HG02610 (cell line): ENCODE measurements at regions not wholly inside any gene's neighbourhood (a gene's known extent, or its start where the extent isn't known, plus 50 kb on each side); places are given as distances from the start of the nearest gene placed in this dataset.
"Not testable (repeated sequence)": the region's sequence is repeated elsewhere in the genome, so short reads cannot be mapped to it uniquely, and the experiment has no call there.

Experiments
- ATAC-seq: cut with Tn5 transposase; IDR thresholded peaks from one replicate; pipeline ENCODE4 v1.9.1; 2021; ENCODE audit warnings: mild to moderate bottlenecking, moderate library complexity; ENCODE audit not compliant: unreplicated experiment

GRCh38 chr3:193922034-193922774, 213.7 kb upstream of the HES1 start:
- no peak for ATAC-seq

- not testable (repeated sequence) for ATAC-seq
Observed at GRCh38 chr3:193923958-193924357, 212.0 kb upstream of the HES1 start.

DNA sequence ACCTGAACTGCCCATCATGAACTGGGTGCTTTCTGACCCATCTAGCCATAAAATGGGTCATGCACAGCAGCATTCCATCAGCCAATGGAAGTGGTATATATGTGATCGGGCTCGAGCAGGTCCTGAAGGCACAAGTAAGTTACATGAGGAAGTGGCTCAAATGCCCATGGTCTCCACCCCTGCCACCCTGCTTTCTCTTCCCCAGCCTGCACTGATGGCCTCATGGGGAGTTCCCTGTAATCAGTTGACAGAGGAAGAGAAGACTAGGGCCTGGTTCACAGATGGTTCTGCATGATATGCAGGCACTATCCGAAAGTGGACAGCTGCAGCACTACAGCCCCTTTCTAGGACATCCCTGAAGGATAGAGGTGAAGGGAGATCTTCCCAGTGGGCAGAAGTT, 209.9 kb upstream of the HES1 start:
- ATAC-seq: not testable (repeated sequence)

DNA sequence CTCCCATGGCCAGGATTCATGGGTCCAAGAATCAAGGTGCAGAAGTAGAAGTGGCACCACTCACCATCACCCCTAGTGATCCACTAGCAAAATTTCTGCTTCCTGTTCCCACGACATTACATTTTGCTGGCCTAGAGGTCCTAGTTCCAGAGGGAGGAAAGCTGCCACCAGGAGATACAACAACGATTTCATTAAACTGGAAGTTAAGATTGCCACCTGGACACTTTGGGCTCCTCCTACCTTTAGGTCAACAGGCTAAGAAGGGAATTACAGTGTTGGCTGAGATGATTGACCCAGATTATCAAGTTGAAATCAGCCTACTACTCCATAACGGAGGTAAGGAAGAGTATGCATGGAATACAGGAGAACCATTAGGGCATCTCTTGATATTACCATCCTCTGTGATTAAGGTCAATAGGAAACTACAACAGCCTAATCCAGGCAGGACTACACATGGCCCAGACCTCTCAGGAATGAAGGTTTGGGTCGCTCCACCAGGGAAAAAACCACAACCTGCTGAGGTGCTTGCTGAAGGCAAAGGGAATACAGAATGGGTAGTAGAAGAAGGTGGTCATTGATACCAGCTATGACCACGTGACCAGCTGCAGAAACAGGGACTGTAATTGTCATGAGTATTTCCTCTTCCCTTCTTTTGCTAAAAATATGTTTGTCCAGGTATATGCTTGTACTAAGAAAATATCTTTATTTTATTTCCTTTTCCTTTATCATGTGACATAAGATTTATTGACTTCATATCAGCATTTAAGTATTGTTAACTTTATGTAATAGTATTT, 208.3 kb upstream of the HES1 start:
- ATAC-seq: not testable (repeated sequence)

- no peak for ATAC-seq
Observed at GRCh38 chr3:193928354-193929209, 207.4 kb upstream of the HES1 start.

DNA sequence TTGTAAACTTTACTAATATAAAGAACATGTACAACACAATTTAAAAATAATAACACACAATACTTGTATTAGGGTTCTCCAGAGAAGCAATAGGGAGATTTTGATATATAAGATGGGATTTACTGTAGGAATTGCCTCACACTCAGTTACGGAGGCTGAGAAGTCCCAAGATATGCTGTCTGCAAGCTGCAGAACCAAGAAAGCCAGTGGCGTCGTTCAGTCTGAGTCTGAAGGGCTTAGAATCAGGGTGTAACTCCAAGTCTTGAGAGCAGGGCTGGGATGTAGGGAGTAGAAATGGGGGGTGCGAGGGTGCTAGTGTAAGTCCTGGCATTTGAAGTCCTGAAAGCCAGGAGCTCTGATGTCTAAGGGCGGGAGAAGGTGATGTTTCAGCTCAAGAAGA, 206.6 kb upstream of the HES1 start:
- ATAC-seq: no peak

- ATAC-seq: no peak
Observed at GRCh38 chr3:193929921-193930646, 205.9 kb upstream of the HES1 start.

- ATAC-seq: no peak
Observed at GRCh38 chr3:193932136-193932535, 203.8 kb upstream of the HES1 start.

- ATAC-seq: no peak
Observed at GRCh38 chr3:193932576-193932975, 203.4 kb upstream of the HES1 start.

- ATAC-seq: no peak
Observed at GRCh38 chr3:193933451-193933850, 202.5 kb upstream of the HES1 start.

- ATAC-seq: no peak
Observed at GRCh38 chr3:193935916-193936315, 200.0 kb upstream of the HES1 start.

GRCh38 chr3:193938613-193939012, 197.3 kb upstream of the HES1 start:
- no peak for ATAC-seq

- ATAC-seq: no peak
Observed at GRCh38 chr3:193939527-193939926, 196.4 kb upstream of the HES1 start.

DNA sequence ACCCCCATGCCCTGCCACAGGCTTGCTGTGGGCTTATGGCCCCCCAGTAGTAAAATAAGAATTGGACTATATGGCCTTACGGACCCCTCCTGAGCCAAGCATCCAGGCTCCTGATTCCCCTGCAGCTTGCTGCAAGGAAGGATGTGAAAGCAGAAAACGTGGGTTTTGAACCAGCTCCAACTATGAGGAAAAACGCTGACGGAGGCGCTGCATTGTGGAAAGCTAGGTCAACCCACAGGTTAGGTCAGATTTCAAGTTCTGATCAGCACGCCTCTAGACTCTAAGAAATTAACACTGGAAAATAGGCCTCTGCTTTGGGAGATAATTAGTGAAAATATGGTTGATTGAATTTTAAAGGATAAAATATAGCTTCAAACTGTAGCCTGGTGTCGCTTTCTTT, 195.4 kb upstream of the HES1 start:
- ATAC-seq: no peak

GRCh38 chr3:193941486-193941885, 194.5 kb upstream of the HES1 start:
- ATAC-seq: no peak

GRCh38 chr3:193942516-193943055, 193.4 kb upstream of the HES1 start:
- ATAC-seq: no peak

GRCh38 chr3:193943200-193943599, 192.7 kb upstream of the HES1 start:
- no peak for ATAC-seq

DNA sequence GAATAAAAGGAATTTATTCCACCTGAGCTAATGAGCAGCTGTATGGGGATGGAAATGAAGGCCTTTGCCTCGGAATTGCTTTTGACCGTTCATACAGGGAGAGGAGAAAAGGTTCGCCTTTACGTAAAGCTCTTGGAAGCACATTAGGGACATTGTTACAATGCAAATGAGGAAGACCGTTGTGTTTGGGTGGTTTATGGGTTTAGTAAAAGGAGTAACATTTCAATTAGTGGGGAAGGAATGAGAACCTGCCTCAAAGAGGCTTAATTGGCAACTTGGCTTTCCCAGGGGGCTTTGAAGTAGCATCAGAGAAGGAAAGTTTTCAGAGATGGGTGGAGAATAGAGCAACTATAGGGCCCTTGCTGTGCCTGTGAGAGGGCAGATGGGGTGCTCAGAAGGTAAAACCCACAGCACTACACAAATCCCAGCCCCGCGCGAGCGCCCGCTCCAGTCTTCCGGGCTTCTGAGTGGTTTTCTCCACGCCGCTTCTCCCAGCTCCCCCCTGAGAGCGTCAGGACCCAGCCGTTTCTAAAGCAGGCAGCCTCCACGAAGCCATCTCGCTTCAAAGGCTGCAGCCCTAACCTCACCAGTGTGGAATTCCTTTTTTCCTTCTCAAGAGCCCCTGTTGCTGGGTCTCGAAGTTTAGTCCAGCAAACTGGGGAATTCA, 192.0 kb upstream of the HES1 start:
- no peak for ATAC-seq

DNA sequence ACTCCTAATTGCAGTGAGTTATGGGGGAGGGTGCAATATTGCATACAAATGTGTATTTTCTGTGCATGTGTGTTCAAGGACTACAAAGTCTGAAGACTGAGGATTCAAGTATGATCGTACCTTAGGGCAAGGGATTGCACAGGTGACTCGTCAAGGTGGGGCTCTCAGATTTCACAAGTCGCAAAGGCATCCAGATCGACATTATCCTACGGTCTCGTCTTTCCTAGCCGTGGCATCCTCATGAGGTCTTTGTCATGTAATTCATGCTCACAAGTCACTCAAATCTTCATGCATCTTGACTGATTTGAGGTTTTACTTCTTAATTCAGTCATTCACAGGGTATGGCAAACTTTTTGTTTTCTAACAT, 191.4 kb upstream of the HES1 start:
- no peak for ATAC-seq

DNA sequence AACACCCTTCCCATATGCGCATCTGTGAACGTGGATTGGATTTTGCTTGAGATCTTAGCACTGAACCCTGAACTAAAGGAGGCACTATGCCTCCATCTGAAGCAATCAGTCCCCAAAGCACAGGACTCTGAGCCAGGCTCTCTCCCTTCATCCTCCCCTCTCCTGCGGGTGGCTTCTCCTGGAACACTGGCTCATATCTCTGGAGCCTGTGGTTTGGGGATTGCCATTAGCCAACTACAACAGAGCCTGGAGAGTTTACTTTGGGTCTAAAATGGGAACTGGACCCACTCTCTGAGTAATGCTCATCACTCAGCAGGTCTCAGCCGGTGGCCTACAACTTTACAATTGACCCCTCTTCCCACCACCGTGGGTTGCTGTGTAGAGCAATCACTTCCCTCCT, 190.8 kb upstream of the HES1 start:
- no peak for ATAC-seq
